Caco-2 (cell line): ENCODE measurements at regions not wholly inside any gene's neighbourhood (a gene's known extent, or its start where the extent isn't known, plus 50 kb on each side); places are given as distances from the start of the nearest gene placed in this dataset.

Source experiments
- BruUV-seq: library from RNA; stranded (reverse); fragments of 400-500 nt; replicated peaks from 2 replicates; lab custom pipeline; 2021; lab: Mats Ljungman, UMichigan
- CTCF ChIA-PET: fragments of 300-600 bp; sonication (Branson Sonifier 250); formaldehyde crosslinking; loops from one replicate; lab custom pipeline; 2022; ENCODE audit warnings: antibody characterized with exemption; lab: Charles Lee
- POLR2A ChIA-PET: fragments of 300-600 bp; sonication (Branson Sonifier 250); formaldehyde crosslinking; loops from one replicate; lab custom pipeline; 2022; ENCODE audit warnings: antibody characterized with exemption; lab: Charles Lee
- DNase-seq, 2 experiments: peaks; one replicate each; pipeline versions ENCODE4 v3.0.0 to v3.0.0-alpha.2; 2020 to 2022
- H3K27me3 ChIP-seq: replicated peaks from 2 replicates; pipeline ENCODE4 v1.6.0; 2011; ENCODE audit warnings: low read length; ENCODE audit not compliant: control insufficient read depth, insufficient read depth
- H3K36me3 ChIP-seq: 2 replicates; pipeline ENCODE4 v1.5.1; 2011; ENCODE audit warnings: low read length; ENCODE audit not compliant: control insufficient read depth, insufficient read depth
- H3K4me1 ChIP-seq: fragments of 250-450 bp; sonication (Bioruptor Pico); 2 replicates; pipeline ENCODE4 v1.5.1; 2020; ENCODE audit warnings: mild to moderate bottlenecking
- H3K4me3 ChIP-seq: 2 replicates; pipeline ENCODE4 v1.5.1; 2011; ENCODE audit warnings: low read depth, mild to moderate bottlenecking, control low read depth, low read length
- H3K9me3 ChIP-seq: fragments of 250-450 bp; sonication (Bioruptor Pico); 2 replicates; pipeline ENCODE4 v1.5.1; 2020; ENCODE audit warnings: mild to moderate bottlenecking, moderate library complexity
- H3K27ac Mint-ChIP-seq: one replicate; pipeline ENCODE4 v1.8.0; 2022; ENCODE audit warnings: mixed read lengths; ENCODE audit not compliant: unreplicated experiment
- H3K27me3 Mint-ChIP-seq: one replicate; pipeline ENCODE4 v1.8.0; 2022; ENCODE audit warnings: mixed read lengths; ENCODE audit not compliant: insufficient read depth, unreplicated experiment
- H3K36me3 Mint-ChIP-seq: one replicate; pipeline ENCODE4 v1.8.0; 2022; ENCODE audit warnings: mild to moderate bottlenecking, mixed read lengths; ENCODE audit not compliant: insufficient read depth, unreplicated experiment
- H3K4me1 Mint-ChIP-seq: one replicate; pipeline ENCODE4 v1.8.0; 2022; ENCODE audit warnings: low read depth, mixed read lengths; ENCODE audit not compliant: unreplicated experiment
- H3K4me3 Mint-ChIP-seq: one replicate; pipeline ENCODE4 v1.8.0; 2022; ENCODE audit warnings: mild to moderate bottlenecking, moderate library complexity, mixed read lengths; ENCODE audit not compliant: unreplicated experiment
- H3K9me3 Mint-ChIP-seq: one replicate; pipeline ENCODE4 v1.8.0; 2022; ENCODE audit warnings: mixed read lengths; ENCODE audit not compliant: unreplicated experiment
- intact Hi-C: fragments of 100-400 bp; cut with micrococcal nuclease; formaldehyde crosslinking; loops from one replicate; pipeline ENCODE4 v1.10.0; 2022; ENCODE audit not compliant: unreplicated experiment
- TF ChIP-seq, protein P1 (sequence below), 2 experiments: fragments of 200-600 bp in 1 of 2; IDR thresholded peaks; 1 replicate in 1 of 2; 2 replicates in 1 of 2; pipeline versions ENCODE4 v1.5.1 to v1.8.0; 2011 to 2022; ENCODE audit warnings: antibody characterized with exemption in 1 of 2, control low read depth in 1 of 2, inconsistent platforms in 1 of 2, low read depth in 1 of 2, low read length in 1 of 2, mild to moderate bottlenecking in 1 of 2, moderate library complexity in 1 of 2; ENCODE audit not compliant: insufficient read depth in 1 of 2, severe bottlenecking in 1 of 2, unreplicated experiment in 1 of 2

DNA sequence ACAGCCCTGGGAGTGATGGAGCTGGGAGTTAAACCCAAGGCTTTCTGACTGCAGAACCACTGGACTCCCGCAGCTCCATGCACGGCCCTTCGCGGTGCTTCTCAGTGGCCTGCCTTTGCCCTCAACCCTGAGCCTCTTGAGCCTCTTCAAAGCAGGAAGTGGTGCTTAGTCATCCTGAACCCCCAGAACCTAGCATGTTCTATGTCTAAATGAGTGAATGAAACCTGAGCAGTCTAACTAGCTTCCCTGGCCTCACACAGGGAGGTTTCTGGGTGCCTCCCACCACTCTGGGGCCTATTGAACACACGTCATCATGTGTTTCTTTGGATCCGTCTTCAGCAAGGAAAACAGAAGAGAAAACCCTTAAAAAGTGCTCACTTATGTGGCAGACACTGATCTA, 117.9 kb upstream of the SFSWAP start:
- Mint-ChIP-seq H3K9me3 (no peaks in the 10 kb centered on the region), H3K27ac (no peak overlapping the region), H3K4me1 (no peaks in the 10 kb centered on the region), H3K4me3 (no peak overlapping the region), H3K36me3 (no peaks in the 10 kb centered on the region), H3K27me3 (no peaks in the 10 kb centered on the region)
- DNase-seq = no peak
- no peaks in the 10 kb centered on the region for H3K9me3 ChIP-seq
- no peaks in the 10 kb centered on the region for H3K27me3 ChIP-seq
- no TSS peak for BruUV-seq
- H3K4me1 ChIP-seq = no peaks in the 10 kb centered on the region
- intact Hi-C loops = no loop called here
- no peak overlapping the region for H3K4me3 ChIP-seq
- no peaks in the 10 kb centered on the region for H3K36me3 ChIP-seq
- TF ChIP-seq, protein P1, sequence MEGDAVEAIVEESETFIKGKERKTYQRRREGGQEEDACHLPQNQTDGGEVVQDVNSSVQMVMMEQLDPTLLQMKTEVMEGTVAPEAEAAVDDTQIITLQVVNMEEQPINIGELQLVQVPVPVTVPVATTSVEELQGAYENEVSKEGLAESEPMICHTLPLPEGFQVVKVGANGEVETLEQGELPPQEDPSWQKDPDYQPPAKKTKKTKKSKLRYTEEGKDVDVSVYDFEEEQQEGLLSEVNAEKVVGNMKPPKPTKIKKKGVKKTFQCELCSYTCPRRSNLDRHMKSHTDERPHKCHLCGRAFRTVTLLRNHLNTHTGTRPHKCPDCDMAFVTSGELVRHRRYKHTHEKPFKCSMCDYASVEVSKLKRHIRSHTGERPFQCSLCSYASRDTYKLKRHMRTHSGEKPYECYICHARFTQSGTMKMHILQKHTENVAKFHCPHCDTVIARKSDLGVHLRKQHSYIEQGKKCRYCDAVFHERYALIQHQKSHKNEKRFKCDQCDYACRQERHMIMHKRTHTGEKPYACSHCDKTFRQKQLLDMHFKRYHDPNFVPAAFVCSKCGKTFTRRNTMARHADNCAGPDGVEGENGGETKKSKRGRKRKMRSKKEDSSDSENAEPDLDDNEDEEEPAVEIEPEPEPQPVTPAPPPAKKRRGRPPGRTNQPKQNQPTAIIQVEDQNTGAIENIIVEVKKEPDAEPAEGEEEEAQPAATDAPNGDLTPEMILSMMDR (IDR thresholded peaks at IDR 0.05; ENCODE audit: insufficient read depth in 1 of 2, low read depth in 1 of 2, low read length in 1 of 2, severe bottlenecking in 1 of 2, unreplicated experiment in 1 of 2) = no peak
- ChIA-PET CTCF (no interaction called here), POLR2A (no interaction called here)

DNA sequence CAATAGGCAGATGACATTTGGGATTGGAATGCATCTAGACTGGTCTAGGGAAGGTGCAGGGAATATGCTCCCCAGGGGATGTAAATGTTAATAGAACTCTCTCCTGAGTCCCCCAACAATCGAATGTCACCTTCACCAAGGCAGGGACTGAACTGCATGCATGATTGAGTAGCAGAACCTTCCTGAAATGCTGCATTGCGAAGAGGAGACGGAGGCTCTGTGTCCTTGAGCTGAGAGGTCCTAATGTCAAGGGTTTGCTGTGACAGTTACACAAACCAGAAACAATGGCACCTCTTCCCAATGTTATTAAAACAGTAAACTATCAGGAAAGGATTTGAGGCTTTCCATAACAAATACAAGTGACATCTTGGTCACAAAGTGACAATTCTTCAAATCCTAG, 117.5 kb upstream of the SFSWAP start:
- Histone ChIP-seq H3K4me1 (no peaks in the 10 kb centered on the region), H3K36me3 (no peaks in the 10 kb centered on the region), H3K9me3 (no peaks in the 10 kb centered on the region), H3K27me3 (no peaks in the 10 kb centered on the region), H3K4me3 (no peak overlapping the region)
- ChIA-PET POLR2A (no interaction called here), CTCF (no interaction called here)
- no TSS peak for BruUV-seq
- no peaks in the 10 kb centered on the region for H3K9me3 Mint-ChIP-seq
- TF ChIP-seq, protein P1 (IDR thresholded peaks at IDR 0.05; ENCODE audit: insufficient read depth in 1 of 2, low read depth in 1 of 2, low read length in 1 of 2, severe bottlenecking in 1 of 2, unreplicated experiment in 1 of 2) = no peak
- no peak for DNase-seq
- intact Hi-C loops = no loop called here
- no peaks in the 10 kb centered on the region for H3K36me3 Mint-ChIP-seq
- no peaks in the 10 kb centered on the region for H3K4me1 Mint-ChIP-seq
- no peak overlapping the region for H3K4me3 Mint-ChIP-seq
- H3K27me3 Mint-ChIP-seq = no peaks in the 10 kb centered on the region
- no peak overlapping the region for H3K27ac Mint-ChIP-seq

DNA sequence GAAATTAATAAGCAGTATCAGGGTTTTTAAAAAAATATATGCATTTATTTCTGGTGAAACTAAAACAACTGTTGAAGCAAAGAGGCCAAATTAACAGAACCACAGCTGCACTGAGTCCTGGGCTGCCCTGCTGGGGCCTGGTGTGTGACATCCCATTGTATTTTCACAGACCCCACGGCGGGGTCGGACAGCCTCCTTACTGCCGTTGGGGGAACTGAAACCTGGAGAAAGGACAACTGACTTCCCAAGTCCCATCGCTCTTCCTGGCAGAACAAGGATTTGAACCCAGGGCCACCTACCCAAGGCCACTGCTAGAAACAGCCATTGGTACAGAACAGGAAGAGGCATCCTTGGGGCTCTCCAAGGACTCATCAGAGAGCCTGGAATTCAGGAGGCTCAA, 114.8 kb upstream of the SFSWAP start:
- H3K9me3 Mint-ChIP-seq = no peaks in the 10 kb centered on the region
- intact Hi-C loops = no loop called here
- Histone ChIP-seq H3K4me3 (no peak overlapping the region), H3K27me3 (no peaks in the 10 kb centered on the region), H3K36me3 (no peaks in the 10 kb centered on the region), H3K4me1 (no peaks in the 10 kb centered on the region), H3K9me3 (no peaks in the 10 kb centered on the region)
- no peak for DNase-seq
- CTCF ChIA-PET = no interaction called here
- no peak overlapping the region for H3K4me3 Mint-ChIP-seq
- TF ChIP-seq, protein P1 (IDR thresholded peaks at IDR 0.05; ENCODE audit: insufficient read depth in 1 of 2, low read depth in 1 of 2, low read length in 1 of 2, severe bottlenecking in 1 of 2, unreplicated experiment in 1 of 2) = no peak
- H3K36me3 Mint-ChIP-seq = no peaks in the 10 kb centered on the region
- no TSS peak for BruUV-seq
- H3K4me1 Mint-ChIP-seq = no peaks in the 10 kb centered on the region
- H3K27ac Mint-ChIP-seq = no peak overlapping the region
- peaks cover 10% of the 10 kb centered on the region for H3K27me3 Mint-ChIP-seq
- POLR2A ChIA-PET = no interaction called here
